ENCODE measurements at regions not wholly inside any gene's neighbourhood (a gene's known extent, or its start where the extent isn't known, plus 50 kb on each side); places are given as distances from the start of the nearest gene placed in this dataset.

- TF ChIP-seq CTCF (conservative IDR thresholded peaks at IDR 0.05; ENCODE audit: low read length) (no peak), EZH2phosphoT487 (IDR thresholded peaks at IDR 0.05; ENCODE audit: borderline replicate concordance) (no peak)
Measured at GRCh38 chr21:15277466-15277865, 212.7 kb upstream of the NRIP1 start.
